ENCODE measurements at regions not wholly inside any gene's neighbourhood (a gene's known extent, or its start where the extent isn't known, plus 50 kb on each side); places are given as distances from the start of the nearest gene placed in this dataset.

- no peaks in the 10 kb centered on the region for H3K27me3 ChIP-seq (ENCODE audit: insufficient read depth, low read length)
- no peak overlapping the region for H4K5ac ChIP-seq (ENCODE audit: insufficient read length, low read depth, low read length)
- no peaks in the 10 kb centered on the region for H3K79me1 ChIP-seq (ENCODE audit: insufficient read depth, low read depth, low read length, poor library complexity, severe bottlenecking)
- no CpG with 5 or more reads among the region's 3 CpGs for whole genome bisulfite sequencing (ENCODE audit: extremely low coverage, insufficient read length, low lambda C conversion rate)
- no peak overlapping the region for H2BK12ac ChIP-seq (ENCODE audit: insufficient read length, low read depth, low read length)
- no peak overlapping the region for H4K8ac ChIP-seq (replicated peaks; ENCODE audit: insufficient read length, low read depth, low read length)
- no peak overlapping the region for H2BK5ac ChIP-seq (ENCODE audit: insufficient read length, low read length)
- no peaks in the 10 kb centered on the region for H3K79me2 ChIP-seq (ENCODE audit: insufficient read depth, low read length)
- Mint-ChIP-seq H3K4me3 (no peak overlapping the region), H3K36me3 (ENCODE audit: insufficient read depth in 1 of 3, low read depth in 3 of 3) (no peaks in the 10 kb centered on the region), H3K4me1 (peaks cover 16 to 20% of the 10 kb centered on the region in 2 experiments), H3K27me3 (ENCODE audit: low read depth) (0 out of 2 replicates have a peak, but pooled peaks cover 2% of the 10 kb centered on the region), H3K9me3 (no peaks in the 10 kb centered on the region), H3K27ac (no peak overlapping the region)
- no peak overlapping the region for H2AFZ ChIP-seq (ENCODE audit: low read length)
- H3K9ac ChIP-seq (ENCODE audit: extremely low read depth, insufficient read length, low read length) = no peak overlapping the region
- H3K9me3 ChIP-seq (ENCODE audit: control insufficient read depth, low read depth, low read length) = no peaks in the 10 kb centered on the region
- H2BK20ac ChIP-seq (ENCODE audit: low read depth, low read length, poor library complexity, severe bottlenecking) = no peak overlapping the region
- H3K14ac ChIP-seq (ENCODE audit: insufficient read depth, low read length) = no peak overlapping the region
- H3K27ac ChIP-seq (ENCODE audit: insufficient read length, low read depth, low read length) = no peak overlapping the region
- H2BK120ac ChIP-seq (ENCODE audit: low read depth, low read length, poor library complexity, severe bottlenecking) = no peak overlapping the region
- no peak overlapping the region for H3K4me2 ChIP-seq (ENCODE audit: insufficient read depth, insufficient read length, low read length)
- H3K4ac ChIP-seq (ENCODE audit: low read depth, low read length) = no peak overlapping the region
- no peak overlapping the region for H3K18ac ChIP-seq (ENCODE audit: insufficient read length, low read depth, low read length)
- H3K23ac ChIP-seq (ENCODE audit: insufficient read length, low read depth, low read length) = no peak overlapping the region
- no peaks in the 10 kb centered on the region for H3K23me2 ChIP-seq (ENCODE audit: insufficient read length, low read depth, low read length, poor library complexity, severe bottlenecking)
- no peak overlapping the region for H3T11ph ChIP-seq (ENCODE audit: low read length)
- H3K4me1 ChIP-seq (ENCODE audit: insufficient read depth, low read length) = peaks cover 8% of the 10 kb centered on the region
- H3K56ac ChIP-seq (ENCODE audit: insufficient read length, low read depth, low read length) = no peak overlapping the region
- no peak overlapping the region for H2AK5ac ChIP-seq (ENCODE audit: insufficient read length, low read length)
- no peak for DNase-seq
- H4K20me1 ChIP-seq (ENCODE audit: control insufficient read depth, insufficient read depth, insufficient read length) = no peaks in the 10 kb centered on the region
- no peak overlapping the region for H4K91ac ChIP-seq (ENCODE audit: insufficient read length, low read depth, low read length)
- no peak for TF ChIP-seq CTCF (conservative IDR thresholded peaks at IDR 0.05)
- no peak overlapping the region for H2BK15ac ChIP-seq (ENCODE audit: low read depth, low read length)
Observed at GRCh38 chr11:80163011-80163410, 722.2 kb upstream of the TENM4 start.

Measured in H9 (cell line).